ENCODE measurements at regions not wholly inside any gene's neighbourhood (a gene's known extent, or its start where the extent isn't known, plus 50 kb on each side); places are given as distances from the start of the nearest gene placed in this dataset.

- Histone ChIP-seq H3K36me3 (ENCODE audit: control insufficient read depth in 2 of 2, extremely low read depth in 1 of 2, insufficient read depth in 2 of 2, low read length in 2 of 2) (no peaks in the 10 kb centered on the region), H3K79me2 (ENCODE audit: control insufficient read depth, insufficient read depth, low read length) (no peaks in the 10 kb centered on the region), H3K4me1 (ENCODE audit: control insufficient read depth, extremely low read depth, insufficient read depth, low read length) (no peaks in the 10 kb centered on the region), H3K9me3 (replicated peaks; ENCODE audit: control insufficient read depth, insufficient read depth, low read length) (no peaks in the 10 kb centered on the region), H3K4me2 (ENCODE audit: insufficient read depth, low read length) (no peak overlapping the region), H4K20me1 (replicated peaks; ENCODE audit: control insufficient read depth, extremely low read depth, insufficient read depth, low read length) (no peaks in the 10 kb centered on the region), H3K27me3 (ENCODE audit: control insufficient read depth in 2 of 2, insufficient read depth in 2 of 2, low read length in 2 of 2) (no peaks in the 10 kb centered on the region), H3K27ac (ENCODE audit: insufficient read depth, low read depth, low read length) (no peak overlapping the region), H3K9ac (replicated peaks; ENCODE audit: extremely low read depth, insufficient read depth, low read length) (no peak overlapping the region), H3K9me1 (replicated peaks; ENCODE audit: control insufficient read depth, extremely low read depth, insufficient read depth, low read length) (no peaks in the 10 kb centered on the region), H2AFZ (ENCODE audit: low read depth, low read length) (no peak overlapping the region), H3K4me3 (replicated peaks in 1 of 3; ENCODE audit: insufficient read depth in 1 of 3, low read depth in 1 of 3, low read length in 3 of 3) (no peak overlapping the region)
- DNase-seq (ENCODE audit: low read depth, low spot score) (no peak), FAIRE-seq (no peak)
- no TSS peak for BruUV-seq (replicated peaks)
- dilution Hi-C loops (cut with MboI; ENCODE audit: extremely low pct_ligation_motif_present, low sequenced_read_pairs) = no loop called here
- ChIA-PET POLR2A (no interaction called here), CTCF (no interaction called here)
- no peak for TF ChIP-seq POLR2A (IDR thresholded peaks at IDR 0.05; ENCODE audit: low read depth, low read length)
- no peak for TF ChIP-seq GATA2 (IDR thresholded peaks at IDR 0.05; ENCODE audit: insufficient read depth, insufficient read length, low read depth, low read length)
- no peak for TF ChIP-seq POLR2AphosphoS5 (IDR thresholded peaks at IDR 0.05; ENCODE audit: insufficient read depth, low read depth, low read length)
- no peak for TF ChIP-seq FOS (IDR thresholded peaks at IDR 0.05; ENCODE audit: borderline replicate concordance, insufficient read depth, low read length)
- TF ChIP-seq JUN (IDR thresholded peaks at IDR 0.05; ENCODE audit: borderline replicate concordance, insufficient read depth, insufficient read length, low read depth) = no peak
- TF ChIP-seq, protein P1, sequence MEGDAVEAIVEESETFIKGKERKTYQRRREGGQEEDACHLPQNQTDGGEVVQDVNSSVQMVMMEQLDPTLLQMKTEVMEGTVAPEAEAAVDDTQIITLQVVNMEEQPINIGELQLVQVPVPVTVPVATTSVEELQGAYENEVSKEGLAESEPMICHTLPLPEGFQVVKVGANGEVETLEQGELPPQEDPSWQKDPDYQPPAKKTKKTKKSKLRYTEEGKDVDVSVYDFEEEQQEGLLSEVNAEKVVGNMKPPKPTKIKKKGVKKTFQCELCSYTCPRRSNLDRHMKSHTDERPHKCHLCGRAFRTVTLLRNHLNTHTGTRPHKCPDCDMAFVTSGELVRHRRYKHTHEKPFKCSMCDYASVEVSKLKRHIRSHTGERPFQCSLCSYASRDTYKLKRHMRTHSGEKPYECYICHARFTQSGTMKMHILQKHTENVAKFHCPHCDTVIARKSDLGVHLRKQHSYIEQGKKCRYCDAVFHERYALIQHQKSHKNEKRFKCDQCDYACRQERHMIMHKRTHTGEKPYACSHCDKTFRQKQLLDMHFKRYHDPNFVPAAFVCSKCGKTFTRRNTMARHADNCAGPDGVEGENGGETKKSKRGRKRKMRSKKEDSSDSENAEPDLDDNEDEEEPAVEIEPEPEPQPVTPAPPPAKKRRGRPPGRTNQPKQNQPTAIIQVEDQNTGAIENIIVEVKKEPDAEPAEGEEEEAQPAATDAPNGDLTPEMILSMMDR (IDR thresholded peaks at IDR 0.05; ENCODE audit: extremely low read depth in 1 of 2, insufficient read depth in 1 of 2, low read depth in 1 of 2, low read length in 2 of 2) = no peak
- no peak for TF ChIP-seq MYC (IDR thresholded peaks at IDR 0.05; ENCODE audit: low read depth, low read length)
- TF ChIP-seq, protein P2, sequence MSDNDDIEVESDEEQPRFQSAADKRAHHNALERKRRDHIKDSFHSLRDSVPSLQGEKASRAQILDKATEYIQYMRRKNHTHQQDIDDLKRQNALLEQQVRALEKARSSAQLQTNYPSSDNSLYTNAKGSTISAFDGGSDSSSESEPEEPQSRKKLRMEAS (IDR thresholded peaks at IDR 0.05; ENCODE audit: insufficient read depth, insufficient read length) = no peak
- TF ChIP-seq EZH2 (IDR thresholded peaks at IDR 0.05; ENCODE audit: borderline replicate concordance, low read depth, low read length, severe bottlenecking) = no peak
- intact Hi-C loops (cut with micrococcal nuclease) = no loop called here
Measured at GRCh38 chr6:170086639-170087420, 204.0 kb downstream of the DLL1 start.
